HEK293T (cell line): ENCODE measurements at regions not wholly inside any gene's neighbourhood (a gene's known extent, or its start where the extent isn't known, plus 50 kb on each side); places are given as distances from the start of the nearest gene placed in this dataset.

Experiments used
- ARNT ChIP-seq: fragments of 450-650 bp; IDR thresholded peaks from 2 replicates; pipeline ENCODE4 v1.6.1; 2017; ENCODE audit warnings: mild to moderate bottlenecking
- BHLHE40 ChIP-seq: fragments of 450-650 bp; IDR thresholded peaks from 2 replicates; pipeline ENCODE4 v1.6.1; 2016; ENCODE audit warnings: mild to moderate bottlenecking, moderate library complexity, borderline replicate concordance
- FOXA1 ChIP-seq: fragments of 450-650 bp; IDR thresholded peaks from 2 replicates; pipeline ENCODE4 v1.6.1; 2016; ENCODE audit warnings: mild to moderate bottlenecking
- FOXK2 ChIP-seq: fragments of 450-650 bp; IDR thresholded peaks from 2 replicates; pipeline ENCODE4 v1.6.1; 2016; ENCODE audit warnings: mild to moderate bottlenecking
- FOXM1 ChIP-seq: fragments of 450-650 bp; IDR thresholded peaks from 2 replicates; pipeline ENCODE4 v1.6.1; 2017; ENCODE audit warnings: mild to moderate bottlenecking, borderline replicate concordance
- L3MBTL2 ChIP-seq: fragments of 450-650 bp; conservative IDR thresholded peaks from 2 replicates; pipeline ENCODE4 v1.6.1; 2016; ENCODE audit warnings: mild to moderate bottlenecking
- NFRKB ChIP-seq: fragments of 450-650 bp; IDR thresholded peaks from 2 replicates; pipeline ENCODE4 v1.6.1; 2016; ENCODE audit warnings: mild to moderate bottlenecking, moderate library complexity
- SP1 ChIP-seq: fragments of 450-650 bp; IDR thresholded peaks from 2 replicates; pipeline ENCODE4 v1.6.1; 2017
- TARDBP ChIP-seq: fragments of 450-650 bp; IDR thresholded peaks from 2 replicates; pipeline ENCODE4 v1.6.1; 2016
- TF ChIP-seq, protein P1 (sequence below): fragments of 450-650 bp; IDR thresholded peaks from 2 replicates; pipeline ENCODE4 v1.6.1; 2016

DNA sequence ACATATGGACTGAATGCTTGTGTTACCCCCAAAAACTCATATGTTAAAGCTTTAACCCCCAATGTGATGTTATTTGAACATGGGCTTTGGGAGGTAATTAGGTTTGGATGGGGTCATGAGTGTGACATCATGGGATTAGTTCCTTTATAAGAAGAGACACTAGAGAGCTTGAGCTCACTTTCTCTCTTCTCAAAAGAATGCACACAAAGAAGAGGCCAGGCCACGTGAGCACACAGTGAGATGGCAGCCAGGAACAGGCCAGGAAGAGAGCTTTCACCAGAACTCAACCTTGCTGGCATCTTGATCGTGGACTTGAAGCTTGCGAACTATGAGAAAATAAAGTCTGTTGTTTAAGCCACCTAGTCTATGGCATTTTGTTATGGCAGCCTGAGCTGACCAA, 360.6 kb downstream of the NR2F1-AS1 start:
- no peak for TF ChIP-seq L3MBTL2
- TF ChIP-seq, protein P1, sequence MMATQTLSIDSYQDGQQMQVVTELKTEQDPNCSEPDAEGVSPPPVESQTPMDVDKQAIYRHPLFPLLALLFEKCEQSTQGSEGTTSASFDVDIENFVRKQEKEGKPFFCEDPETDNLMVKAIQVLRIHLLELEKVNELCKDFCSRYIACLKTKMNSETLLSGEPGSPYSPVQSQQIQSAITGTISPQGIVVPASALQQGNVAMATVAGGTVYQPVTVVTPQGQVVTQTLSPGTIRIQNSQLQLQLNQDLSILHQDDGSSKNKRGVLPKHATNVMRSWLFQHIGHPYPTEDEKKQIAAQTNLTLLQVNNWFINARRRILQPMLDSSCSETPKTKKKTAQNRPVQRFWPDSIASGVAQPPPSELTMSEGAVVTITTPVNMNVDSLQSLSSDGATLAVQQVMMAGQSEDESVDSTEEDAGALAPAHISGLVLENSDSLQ = no peak
- TF ChIP-seq SP1 = no peak
- no peak for TF ChIP-seq TARDBP
- no peak for TF ChIP-seq FOXM1
- no peak for TF ChIP-seq FOXA1
- TF ChIP-seq BHLHE40 = no peak
- TF ChIP-seq ARNT = no peak
- TF ChIP-seq NFRKB = no peak
- TF ChIP-seq FOXK2 = no peak
